CD4-positive, CD25-positive, alpha-beta regulatory T cell (primary cell): ENCODE measurements at regions not wholly inside any gene's neighbourhood (a gene's known extent, or its start where the extent isn't known, plus 50 kb on each side); places are given as distances from the start of the nearest gene placed in this dataset.

ENCODE experiments used
- ATAC-seq, 2 donors: fragments of 150-1000 bp; cut with Tn5 transposase; one replicate each; pipeline ENCODE4 v1.10.0; 2021; ENCODE audit warnings: low read depth in 2 of 2, moderate number of reproducible peaks in 2 of 2, moderate library complexity in 1 of 2
- DNase-seq, 3 donors: peaks; one replicate each; pipeline versions ENCODE4 v3.0.0 to v3.0.0-alpha.2; 2012 to 2022; ENCODE audit warnings: mixed read lengths in 1 of 3
- H3K27ac ChIP-seq: one replicate; pipeline ENCODE4 v1.7.0; 2013; ENCODE audit warnings: mild to moderate bottlenecking, low read length; ENCODE audit not compliant: insufficient read depth, poor library complexity, severe bottlenecking
- H3K27me3 ChIP-seq: one replicate; pipeline ENCODE4 v1.7.0; 2013; ENCODE audit warnings: low read length; ENCODE audit not compliant: control insufficient read depth, insufficient read depth
- H3K36me3 ChIP-seq: one replicate; pipeline ENCODE4 v1.7.0; 2013; ENCODE audit warnings: mild to moderate bottlenecking, low read length, moderate library complexity; ENCODE audit not compliant: control insufficient read depth, insufficient read depth
- H3K4me1 ChIP-seq: 2 replicates; pipeline ENCODE4 v1.7.0; 2013; ENCODE audit warnings: mild to moderate bottlenecking, low read length; ENCODE audit not compliant: insufficient read depth, control insufficient read depth, poor library complexity, severe bottlenecking
- H3K4me3 ChIP-seq: one replicate; pipeline ENCODE4 v1.7.0; 2013; ENCODE audit warnings: low read depth, mild to moderate bottlenecking, low read length, moderate library complexity
- H3K9me3 ChIP-seq, 2 experiments: 1 replicate in 1 of 2; 2 replicates in 1 of 2; pipeline ENCODE4 v1.7.0; 2013; ENCODE audit warnings: low read length in 2 of 2, mild to moderate bottlenecking in 1 of 2, moderate library complexity in 1 of 2; ENCODE audit not compliant: control insufficient read depth in 2 of 2
- H3K27ac Mint-ChIP-seq, 3 donors: one replicate each; pipeline ENCODE4 v1.8.0; 2020 to 2022; ENCODE audit warnings: mild to moderate bottlenecking in 3 of 3, mixed read lengths in 3 of 3, moderate library complexity in 2 of 3
- H3K27me3 Mint-ChIP-seq: one replicate; pipeline ENCODE4 v1.8.0; 2022; ENCODE audit warnings: mild to moderate bottlenecking, mixed read lengths
- H3K36me3 Mint-ChIP-seq: one replicate; pipeline ENCODE4 v1.8.0; 2020; ENCODE audit warnings: mixed read lengths
- H3K4me1 Mint-ChIP-seq, 4 donors: one replicate each; pipeline ENCODE4 v1.8.0; 2020 to 2022; ENCODE audit warnings: mixed read lengths in 4 of 4, mild to moderate bottlenecking in 1 of 4
- H3K4me3 Mint-ChIP-seq, 4 donors: one replicate each; pipeline ENCODE4 v1.8.0; 2020 to 2022; ENCODE audit warnings: mild to moderate bottlenecking in 4 of 4, mixed read lengths in 4 of 4, moderate library complexity in 3 of 4
- H3K9me3 Mint-ChIP-seq, 7 donors: one replicate each; pipeline ENCODE4 v1.8.0; 2020 to 2022; ENCODE audit warnings: mixed read lengths in 7 of 7, mild to moderate bottlenecking in 3 of 7, moderate library complexity in 2 of 7

GRCh38 chr2:71815701-71816474 lies 331.8 kb downstream of the CYP26B1 start:
- no peaks in the 10 kb centered on the region for H3K36me3 Mint-ChIP-seq
- peaks cover 0 to 5% (median 0%) of the 10 kb centered on the region in 7 donors for H3K9me3 Mint-ChIP-seq
- H3K4me3 Mint-ChIP-seq, result no peak overlapping the region
- DNase-seq, result no peak
- no peaks in the 10 kb centered on the region for H3K4me1 ChIP-seq
- no peak for ATAC-seq
- H3K27ac ChIP-seq, result no peak overlapping the region
- no peak overlapping the region for H3K27ac Mint-ChIP-seq
- H3K27me3 Mint-ChIP-seq, result no peaks in the 10 kb centered on the region
- H3K9me3 ChIP-seq, result no peaks in the 10 kb centered on the region
- no peaks in the 10 kb centered on the region for H3K36me3 ChIP-seq
- H3K4me3 ChIP-seq, result no peak overlapping the region
- no peaks in the 10 kb centered on the region for H3K27me3 ChIP-seq
- H3K4me1 Mint-ChIP-seq, result no peaks in the 10 kb centered on the region

- no peaks in the 10 kb centered on the region for H3K36me3 Mint-ChIP-seq
- no peaks in the 10 kb centered on the region for H3K27me3 ChIP-seq
- H3K9me3 Mint-ChIP-seq, result peaks cover 0 to 5% (median 0%) of the 10 kb centered on the region in 7 donors
- H3K4me3 ChIP-seq, result no peak overlapping the region
- no peaks in the 10 kb centered on the region for H3K9me3 ChIP-seq
- no peak overlapping the region for H3K4me3 Mint-ChIP-seq
- H3K36me3 ChIP-seq, result no peaks in the 10 kb centered on the region
- DNase-seq (no peak), ATAC-seq (no peak)
- no peaks in the 10 kb centered on the region for H3K27me3 Mint-ChIP-seq
- no peaks in the 10 kb centered on the region for H3K4me1 Mint-ChIP-seq
- H3K4me1 ChIP-seq, result no peaks in the 10 kb centered on the region
- no peak overlapping the region for H3K27ac ChIP-seq
- no peak overlapping the region for H3K27ac Mint-ChIP-seq
Measured at GRCh38 chr2:71814885-71815284, 332.8 kb downstream of the CYP26B1 start.

- ATAC-seq (no peak), DNase-seq (no peak)
- no peaks in the 10 kb centered on the region for H3K9me3 ChIP-seq
- no peaks in the 10 kb centered on the region for H3K27me3 ChIP-seq
- H3K4me3 ChIP-seq, result no peak overlapping the region
- no peak overlapping the region for H3K27ac Mint-ChIP-seq
- H3K27ac ChIP-seq, result no peak overlapping the region
- no peaks in the 10 kb centered on the region for H3K36me3 Mint-ChIP-seq
- no peaks in the 10 kb centered on the region for H3K36me3 ChIP-seq
- no peaks in the 10 kb centered on the region for H3K4me1 Mint-ChIP-seq
- H3K9me3 Mint-ChIP-seq, result peaks cover 0 to 5% (median 0%) of the 10 kb centered on the region in 7 donors
- no peaks in the 10 kb centered on the region for H3K27me3 Mint-ChIP-seq
- no peak overlapping the region for H3K4me3 Mint-ChIP-seq
- no peaks in the 10 kb centered on the region for H3K4me1 ChIP-seq
Measured at GRCh38 chr2:71813807-71814470, 333.7 kb downstream of the CYP26B1 start.

GRCh38 chr2:71813315-71813714 lies 334.3 kb downstream of the CYP26B1 start:
- Mint-ChIP-seq H3K27me3 (no peaks in the 10 kb centered on the region), H3K9me3 (peaks cover 0 to 5% (median 0%) of the 10 kb centered on the region in 7 donors), H3K27ac (no peak overlapping the region), H3K4me3 (no peak overlapping the region), H3K4me1 (no peaks in the 10 kb centered on the region), H3K36me3 (no peaks in the 10 kb centered on the region)
- Histone ChIP-seq H3K27me3 (no peaks in the 10 kb centered on the region), H3K9me3 (no peaks in the 10 kb centered on the region), H3K27ac (no peak overlapping the region), H3K4me3 (no peak overlapping the region), H3K4me1 (no peaks in the 10 kb centered on the region), H3K36me3 (no peaks in the 10 kb centered on the region)
- no peak for ATAC-seq
- no peak for DNase-seq

GRCh38 chr2:71812736-71813135 lies 334.9 kb downstream of the CYP26B1 start:
- Histone ChIP-seq H3K27me3 (no peaks in the 10 kb centered on the region), H3K4me1 (no peaks in the 10 kb centered on the region), H3K9me3 (no peaks in the 10 kb centered on the region), H3K4me3 (no peak overlapping the region), H3K36me3 (no peaks in the 10 kb centered on the region), H3K27ac (no peak overlapping the region)
- ATAC-seq, result no peak
- Mint-ChIP-seq H3K9me3 (peaks cover 0 to 5% (median 0%) of the 10 kb centered on the region in 7 donors), H3K4me1 (no peaks in the 10 kb centered on the region), H3K4me3 (no peak overlapping the region), H3K36me3 (no peaks in the 10 kb centered on the region), H3K27me3 (no peaks in the 10 kb centered on the region), H3K27ac (no peak overlapping the region)
- DNase-seq, result no peak

- Mint-ChIP-seq H3K4me3 (peak overlapping the region in 1 of 4 donors; percentile 27), H3K9me3 (peaks cover 0 to 4% (median 0%) of the 10 kb centered on the region in 7 donors), H3K27ac (peak overlapping the region in 1 of 3 donors; percentile 10), H3K36me3 (no peaks in the 10 kb centered on the region), H3K4me1 (no peaks in the 10 kb centered on the region), H3K27me3 (no peaks in the 10 kb centered on the region)
- H3K27me3 ChIP-seq, result no peaks in the 10 kb centered on the region
- ATAC-seq (no peak), DNase-seq (no peak)
- H3K4me3 ChIP-seq, result no peak overlapping the region
- H3K4me1 ChIP-seq, result no peaks in the 10 kb centered on the region
- no peak overlapping the region for H3K27ac ChIP-seq
- no peaks in the 10 kb centered on the region for H3K36me3 ChIP-seq
- H3K9me3 ChIP-seq, result no peaks in the 10 kb centered on the region
Measured at GRCh38 chr2:71811726-71812125, 335.9 kb downstream of the CYP26B1 start.

GRCh38 chr2:71811157-71811556 lies 336.5 kb downstream of the CYP26B1 start:
- Mint-ChIP-seq H3K9me3 (peaks cover 0 to 4% (median 0%) of the 10 kb centered on the region in 7 donors), H3K4me1 (no peaks in the 10 kb centered on the region), H3K27ac (peak overlapping the region in 1 of 3 donors; percentile 10), H3K27me3 (no peaks in the 10 kb centered on the region), H3K36me3 (no peaks in the 10 kb centered on the region), H3K4me3 (no peak overlapping the region)
- Histone ChIP-seq H3K27ac (no peak overlapping the region), H3K27me3 (no peaks in the 10 kb centered on the region), H3K9me3 (no peaks in the 10 kb centered on the region), H3K36me3 (no peaks in the 10 kb centered on the region), H3K4me1 (no peaks in the 10 kb centered on the region), H3K4me3 (no peak overlapping the region)
- DNase-seq (no peak), ATAC-seq (no peak)
